GM18505 (cell line): ENCODE measurements at regions not wholly inside any gene's neighbourhood (a gene's known extent, or its start where the extent isn't known, plus 50 kb on each side); places are given as distances from the start of the nearest gene placed in this dataset.

Experiments used
- ATAC-seq: cut with Tn5 transposase; IDR thresholded peaks from one replicate; pipeline ENCODE4 v1.9.1; 2021; ENCODE audit not compliant: unreplicated experiment
- POLR2A ChIP-seq: IDR thresholded peaks from 4 replicates; pipeline ENCODE4 v1.6.1; 2011; ENCODE audit warnings: borderline replicate concordance; ENCODE audit not compliant: insufficient read depth, insufficient read length; ENCODE audit errors: extremely low read depth

- no peak for ATAC-seq
- TF ChIP-seq POLR2A = no peak
Measured at GRCh38 chr3:72601983-72602750, 246.1 kb downstream of the SHQ1 start.

- no peak for TF ChIP-seq POLR2A
- ATAC-seq = no peak
Measured at GRCh38 chr3:72601060-72601459, 247.2 kb downstream of the SHQ1 start.

GRCh38 chr3:72597756-72598195, 250.5 kb downstream of the SHQ1 start:
- no peak for ATAC-seq
- no peak for TF ChIP-seq POLR2A

GRCh38 chr3:72597043-72597442, 251.2 kb downstream of the SHQ1 start:
- TF ChIP-seq POLR2A = no peak
- ATAC-seq = no peak

GRCh38 chr3:72595927-72596610, 252.2 kb downstream of the SHQ1 start:
- no peak for TF ChIP-seq POLR2A
- no peak for ATAC-seq

GRCh38 chr3:72595376-72595775, 252.9 kb downstream of the SHQ1 start:
- no peak for ATAC-seq
- TF ChIP-seq POLR2A = no peak

GRCh38 chr3:72594615-72595215, 253.5 kb downstream of the SHQ1 start:
- ATAC-seq = no peak
- TF ChIP-seq POLR2A = no peak

GRCh38 chr3:72593881-72594397, 254.3 kb downstream of the SHQ1 start:
- TF ChIP-seq POLR2A = no peak
- ATAC-seq = no peak

GRCh38 chr3:72591522-72592421, 256.5 kb downstream of the SHQ1 start:
- ATAC-seq = no peak
- TF ChIP-seq POLR2A = no peak

GRCh38 chr3:72590732-72591221, 257.5 kb downstream of the SHQ1 start:
- no peak for ATAC-seq
- TF ChIP-seq POLR2A = no peak

- TF ChIP-seq POLR2A = no peak
- ATAC-seq = no peak
Measured at GRCh38 chr3:72587282-72587681, 261.0 kb downstream of the SHQ1 start.

GRCh38 chr3:72586694-72587093, 261.6 kb downstream of the SHQ1 start:
- no peak for ATAC-seq
- TF ChIP-seq POLR2A = no peak

GRCh38 chr3:72585966-72586365, 262.3 kb downstream of the SHQ1 start:
- no peak for ATAC-seq
- no peak for TF ChIP-seq POLR2A

GRCh38 chr3:72584262-72584661, 264.0 kb downstream of the SHQ1 start:
- TF ChIP-seq POLR2A = no peak
- no peak for ATAC-seq
